HG03060 (cell line): ENCODE measurements at regions not wholly inside any gene's neighbourhood (a gene's known extent, or its start where the extent isn't known, plus 50 kb on each side); places are given as distances from the start of the nearest gene placed in this dataset.

Experiments used
- ATAC-seq: cut with Tn5 transposase; IDR thresholded peaks from one replicate; pipeline ENCODE4 v1.9.1; 2021; ENCODE audit warnings: low read depth, moderate number of reproducible peaks; ENCODE audit not compliant: unreplicated experiment

- no peak for ATAC-seq
Observed at GRCh38 chr14:87351007-87351406, 642.0 kb downstream of the GALC start.

GRCh38 chr14:87349921-87350320 lies 643.1 kb downstream of the GALC start:
- ATAC-seq, result no peak

- ATAC-seq, result no peak
Observed at GRCh38 chr14:87343652-87344051, 649.3 kb downstream of the GALC start.

- no peak for ATAC-seq
Observed at GRCh38 chr14:87334997-87335685, 657.8 kb downstream of the GALC start.

GRCh38 chr14:87331991-87332390 lies 661.0 kb downstream of the GALC start:
- ATAC-seq, result no peak

GRCh38 chr14:87325741-87326140 lies 667.2 kb downstream of the GALC start:
- ATAC-seq, result no peak

GRCh38 chr14:87323191-87323590 lies 669.8 kb downstream of the GALC start:
- ATAC-seq, result no peak

- ATAC-seq, result no peak
Observed at GRCh38 chr14:87321548-87321947, 671.4 kb downstream of the GALC start.

GRCh38 chr14:87312894-87313205 lies 680.1 kb downstream of the GALC start:
- ATAC-seq, result no peak

- ATAC-seq, result no peak
Observed at GRCh38 chr14:87312169-87312893, 680.7 kb downstream of the GALC start.

- ATAC-seq, result no peak
Observed at GRCh38 chr14:87309557-87309956, 683.4 kb downstream of the GALC start.

- no peak for ATAC-seq
Observed at GRCh38 chr14:87306409-87307168, 686.4 kb downstream of the GALC start.

- ATAC-seq, result no peak
Observed at GRCh38 chr14:87305345-87305744, 687.6 kb downstream of the GALC start.

GRCh38 chr14:87304404-87304803 lies 688.6 kb downstream of the GALC start:
- ATAC-seq, result no peak

GRCh38 chr14:87286826-87287225 lies 706.2 kb downstream of the GALC start:
- no peak for ATAC-seq

GRCh38 chr14:87286191-87286590 lies 706.8 kb downstream of the GALC start:
- ATAC-seq, result no peak

- ATAC-seq, result no peak
Observed at GRCh38 chr14:87285506-87285905, 707.5 kb downstream of the GALC start.

GRCh38 chr14:87283547-87283946 lies 709.4 kb downstream of the GALC start:
- ATAC-seq, result no peak

GRCh38 chr14:87282266-87282665 lies 710.7 kb downstream of the GALC start:
- no peak for ATAC-seq

- no peak for ATAC-seq
Observed at GRCh38 chr14:87278415-87278814, 714.6 kb downstream of the GALC start.

GRCh38 chr14:87271331-87271730 lies 721.7 kb downstream of the GALC start:
- no peak for ATAC-seq

- ATAC-seq, result no peak
Observed at GRCh38 chr14:87268997-87269396, 724.0 kb downstream of the GALC start.
